Adrenal gland (tissue), 9 donors: ENCODE measurements at regions not wholly inside any gene's neighbourhood (a gene's known extent, or its start where the extent isn't known, plus 50 kb on each side); places are given as distances from the start of the nearest gene placed in this dataset.

Experiments
- DNase-seq, 7 donors: peaks; one replicate each; pipeline ENCODE4 v3.0.0-alpha.2; 2019 to 2020
- H3K27ac ChIP-seq, 5 donors: fragments of 200-600 bp; sonication (generic) in 4 of 5; 1 replicate in 3 of 5; 2 replicates in 2 of 5; pipeline versions ENCODE4 v1.5.1 to v1.8.0; 2016 to 2020; ENCODE audit warnings: mild to moderate bottlenecking in 1 of 5
- H3K27me3 ChIP-seq: fragments of 200-600 bp; 2 replicates; pipeline ENCODE4 v1.8.0; 2021
- H3K36me3 ChIP-seq, 2 donors: fragments of 200-600 bp; replicated peaks in 1 of 2; 1 replicate in 1 of 2; 2 replicates in 1 of 2; pipeline versions ENCODE4 v1.5.1 to v1.8.0; 2018 to 2022
- H3K4me1 ChIP-seq, 2 donors: fragments of 200-600 bp; replicated peaks in 1 of 2; 1 replicate in 1 of 2; 2 replicates in 1 of 2; pipeline versions ENCODE4 v1.5.1 to v1.8.0; 2018 to 2021
- H3K4me3 ChIP-seq, 4 donors: fragments of 200-600 bp; sonication (generic) in 3 of 4; one replicate each; pipeline ENCODE4 v1.5.1; 2016 to 2018
- H3K9me3 ChIP-seq, 3 donors: fragments of 200-600 bp; sonication (generic) in 1 of 3; replicated peaks in 1 of 3; 1 replicate in 2 of 3; 2 replicates in 1 of 3; pipeline versions ENCODE4 v1.5.1 to v1.8.0; 2016 to 2021
- CTCF ChIP-seq, 6 experiments: fragments of 450-650 bp in 4 of 6; fragments of 200-600 bp in 2 of 6; sonication (generic) in 1 of 6; IDR thresholded peaks; 1 replicate in 5 of 6; 2 replicates in 1 of 6; pipeline versions ENCODE4 v1.5.1 to v1.8.0; 2016 to 2021; ENCODE audit warnings: antibody characterized with exemption in 6 of 6, mild to moderate bottlenecking in 2 of 6, moderate library complexity in 1 of 6
- POLR2A ChIP-seq, 2 donors: fragments of 450-650 bp; IDR thresholded peaks; one replicate each; pipeline ENCODE4 v1.6.1; 2017; ENCODE audit warnings: antibody characterized with exemption in 2 of 2, mild to moderate bottlenecking in 2 of 2, moderate library complexity in 1 of 2
- WGBS, 4 donors: extraction: QIAGEN DNeasy Blood & Tissue Kit in 2 of 4; methylation state at CpG; one replicate each; pipeline versions ENCODE4 v1.1.5 to v1.1.7; 2013 to 2017; 5-methylcytosine and 5-hydroxymethylcytosine counted together
- intact Hi-C, 2 donors: fragments of 100-400 bp; cut with DNase I; formaldehyde crosslinking; loops; one replicate each; pipeline versions ENCODE4 v1.14.1 to v1.15.0; 2022 to 2023
- donor health status: healthy with polysubstance abuse.
- donor health status: Bipolar disorder and iron deficiency.
- donor health status: DM: yes; HTN: yes; CAD: no.
- donor health status: DM: no; HTN: no; CAD: no.
- donor health status: DM: no; HTN: no; CAD: no.

- no peaks in the 10 kb centered on the region for H3K36me3 ChIP-seq
- no peak overlapping the region for H3K4me3 ChIP-seq
- DNase-seq: no peak
- peaks cover under 1% of the 10 kb centered on the region for H3K27me3 ChIP-seq
- H3K27ac ChIP-seq: no peak overlapping the region
- no peaks in the 10 kb centered on the region for H3K4me1 ChIP-seq
- TF ChIP-seq CTCF (IDR thresholded peaks at IDR 0.05): no peak
- H3K9me3 ChIP-seq: no peaks in the 10 kb centered on the region
- intact Hi-C loops: no loop called here
- WGBS, 4 donors: 68 to 84% (median 73%) methylated on average over 3 of the region's 3 CpGs
Measured at GRCh38 chr9:73064315-73064714, 87.3 kb upstream of the ANXA1 start.

- no peaks in the 10 kb centered on the region for H3K27me3 ChIP-seq
- no peaks in the 10 kb centered on the region for H3K4me1 ChIP-seq
- WGBS, 4 donors: 61 to 81% (median 72%) methylated on average over 3 of the region's 3 CpGs
- no peak overlapping the region for H3K4me3 ChIP-seq
- intact Hi-C loops: no loop called here
- TF ChIP-seq CTCF (IDR thresholded peaks at IDR 0.05): no peak
- TF ChIP-seq POLR2A (IDR thresholded peaks at IDR 0.05): no peak
- H3K27ac ChIP-seq: no peak overlapping the region
- H3K36me3 ChIP-seq: no peaks in the 10 kb centered on the region
- DNase-seq: no peak
- no peaks in the 10 kb centered on the region for H3K9me3 ChIP-seq
Measured at GRCh38 chr9:73061146-73061545, 90.5 kb upstream of the ANXA1 start.

- H3K27ac ChIP-seq: no peak overlapping the region
- intact Hi-C loops: no loop called here
- H3K4me3 ChIP-seq: no peak overlapping the region
- TF ChIP-seq POLR2A (IDR thresholded peaks at IDR 0.05) (no peak), CTCF (IDR thresholded peaks at IDR 0.05) (no peak)
- H3K4me1 ChIP-seq: no peaks in the 10 kb centered on the region
- WGBS, 4 donors: 61 to 78% (median 67%) methylated on average over 2 of the region's 2 CpGs
- H3K27me3 ChIP-seq: no peaks in the 10 kb centered on the region
- no peak for DNase-seq
- no peaks in the 10 kb centered on the region for H3K9me3 ChIP-seq
- H3K36me3 ChIP-seq: no peaks in the 10 kb centered on the region
Measured at GRCh38 chr9:73059247-73059646, 92.4 kb upstream of the ANXA1 start.

GRCh38 chr9:73056245-73056644, 95.4 kb upstream of the ANXA1 start:
- Histone ChIP-seq H3K9me3 (no peaks in the 10 kb centered on the region), H3K27me3 (no peaks in the 10 kb centered on the region), H3K4me3 (no peak overlapping the region), H3K36me3 (no peaks in the 10 kb centered on the region), H3K27ac (no peak overlapping the region), H3K4me1 (no peaks in the 10 kb centered on the region)
- intact Hi-C loops: no loop called here
- no peak for DNase-seq
- 75 to 78% (median 76%) methylated on average over 5 of the region's 5 CpGs for WGBS, 4 donors
- no peak for TF ChIP-seq POLR2A (IDR thresholded peaks at IDR 0.05)
- no peak for TF ChIP-seq CTCF (IDR thresholded peaks at IDR 0.05)
